ENCODE measurements at regions not wholly inside any gene's neighbourhood (a gene's known extent, or its start where the extent isn't known, plus 50 kb on each side); places are given as distances from the start of the nearest gene placed in this dataset.

GRCh38 chr14:53875324-53875897 is 81.2 kb downstream of the BMP4 start:
- TF ChIP-seq, protein P1, sequence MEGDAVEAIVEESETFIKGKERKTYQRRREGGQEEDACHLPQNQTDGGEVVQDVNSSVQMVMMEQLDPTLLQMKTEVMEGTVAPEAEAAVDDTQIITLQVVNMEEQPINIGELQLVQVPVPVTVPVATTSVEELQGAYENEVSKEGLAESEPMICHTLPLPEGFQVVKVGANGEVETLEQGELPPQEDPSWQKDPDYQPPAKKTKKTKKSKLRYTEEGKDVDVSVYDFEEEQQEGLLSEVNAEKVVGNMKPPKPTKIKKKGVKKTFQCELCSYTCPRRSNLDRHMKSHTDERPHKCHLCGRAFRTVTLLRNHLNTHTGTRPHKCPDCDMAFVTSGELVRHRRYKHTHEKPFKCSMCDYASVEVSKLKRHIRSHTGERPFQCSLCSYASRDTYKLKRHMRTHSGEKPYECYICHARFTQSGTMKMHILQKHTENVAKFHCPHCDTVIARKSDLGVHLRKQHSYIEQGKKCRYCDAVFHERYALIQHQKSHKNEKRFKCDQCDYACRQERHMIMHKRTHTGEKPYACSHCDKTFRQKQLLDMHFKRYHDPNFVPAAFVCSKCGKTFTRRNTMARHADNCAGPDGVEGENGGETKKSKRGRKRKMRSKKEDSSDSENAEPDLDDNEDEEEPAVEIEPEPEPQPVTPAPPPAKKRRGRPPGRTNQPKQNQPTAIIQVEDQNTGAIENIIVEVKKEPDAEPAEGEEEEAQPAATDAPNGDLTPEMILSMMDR (IDR thresholded peaks at IDR 0.05) = no peak
- TF ChIP-seq EZH2 (IDR thresholded peaks at IDR 0.05; ENCODE audit: borderline replicate concordance, insufficient read depth, low read depth, low read length, poor library complexity, severe bottlenecking) = no peak

Data from B cell (primary cell).